Liver (tissue), 8 donors: ENCODE measurements at regions not wholly inside any gene's neighbourhood (a gene's known extent, or its start where the extent isn't known, plus 50 kb on each side); places are given as distances from the start of the nearest gene placed in this dataset.
A peak's percentile ranks its signal among the peaks of the same experiment; 100 is the strongest.

Experiments used
- DNase-seq: peaks from one replicate; pipeline ENCODE4 v3.0.0-alpha.2; 2017; ENCODE audit warnings: low spot score
- H3K27ac ChIP-seq, 2 donors: one replicate each; pipeline ENCODE4 v1.7.0; 2013; ENCODE audit warnings: inconsistent platforms in 2 of 2, low read length in 2 of 2, control low read depth in 1 of 2, low read depth in 1 of 2, mild to moderate bottlenecking in 1 of 2
- H3K27me3 ChIP-seq, 4 donors: one replicate each; pipeline versions ENCODE4 v1.6.1 to v1.7.0; 2013; ENCODE audit warnings: low read length in 3 of 4, inconsistent platforms in 1 of 4, mild to moderate bottlenecking in 1 of 4, moderate library complexity in 1 of 4; ENCODE audit not compliant: control insufficient read depth in 4 of 4, insufficient read depth in 4 of 4
- H3K36me3 ChIP-seq, 4 donors: one replicate each; pipeline versions ENCODE4 v1.6.1 to v1.7.0; 2013; ENCODE audit warnings: low read length in 3 of 4, mild to moderate bottlenecking in 3 of 4, low read depth in 1 of 4, moderate library complexity in 1 of 4; ENCODE audit not compliant: control insufficient read depth in 4 of 4, insufficient read depth in 3 of 4
- H3K4me1 ChIP-seq, 4 donors: one replicate each; pipeline versions ENCODE4 v1.6.1 to v1.7.0; 2013; ENCODE audit warnings: low read length in 3 of 4, mild to moderate bottlenecking in 3 of 4, moderate library complexity in 1 of 4; ENCODE audit not compliant: control insufficient read depth in 4 of 4, insufficient read depth in 4 of 4
- H3K4me3 ChIP-seq, 3 donors: one replicate each; pipeline versions ENCODE4 v1.6.1 to v1.7.0; 2013; ENCODE audit warnings: low read length in 3 of 3, control low read depth in 1 of 3, low read depth in 1 of 3, mild to moderate bottlenecking in 1 of 3
- H3K9ac ChIP-seq, 2 donors: one replicate each; pipeline ENCODE4 v1.7.0; 2013; ENCODE audit warnings: low read length in 2 of 2, mild to moderate bottlenecking in 2 of 2, moderate library complexity in 2 of 2, control low read depth in 1 of 2, low read depth in 1 of 2
- H3K9me3 ChIP-seq, 4 donors: one replicate each; pipeline versions ENCODE4 v1.6.1 to v1.7.0; 2013; ENCODE audit warnings: low read length in 3 of 4; ENCODE audit not compliant: control insufficient read depth in 4 of 4
- EGR1 ChIP-seq, 2 donors: IDR thresholded peaks; 2 replicates each; pipeline ENCODE4 v1.6.1; 2016 to 2018; ENCODE audit warnings: antibody characterized with exemption in 2 of 2, low read depth in 2 of 2
- FOXA1 ChIP-seq: IDR thresholded peaks from 2 replicates; pipeline ENCODE4 v1.6.1; 2016; ENCODE audit warnings: antibody characterized with exemption
- FOXA2 ChIP-seq: IDR thresholded peaks from 2 replicates; pipeline ENCODE4 v1.6.1; 2016; ENCODE audit warnings: antibody characterized with exemption
- GABPA ChIP-seq, 2 donors: IDR thresholded peaks in 1 of 2; conservative IDR thresholded peaks in 1 of 2; 2 replicates each; pipeline ENCODE4 v1.6.1; 2016; ENCODE audit warnings: antibody characterized with exemption in 2 of 2, mild to moderate bottlenecking in 1 of 2, moderate library complexity in 1 of 2
- HNF4A ChIP-seq, 2 donors: conservative IDR thresholded peaks; 2 replicates each; pipeline ENCODE4 v1.6.1; 2016; ENCODE audit warnings: antibody characterized with exemption in 2 of 2, mild to moderate bottlenecking in 2 of 2
- HNF4G ChIP-seq: IDR thresholded peaks from 2 replicates; pipeline ENCODE4 v1.6.1; 2016; ENCODE audit warnings: antibody characterized with exemption
- JUND ChIP-seq, 2 donors: IDR thresholded peaks; 2 replicates each; pipeline ENCODE4 v1.6.1; 2016; ENCODE audit warnings: antibody characterized with exemption in 2 of 2
- NR2F2 ChIP-seq: IDR thresholded peaks from 2 replicates; pipeline ENCODE4 v1.6.1; 2016; ENCODE audit warnings: antibody characterized with exemption
- RAD21 ChIP-seq, 2 donors: IDR thresholded peaks; 2 replicates each; pipeline ENCODE4 v1.6.1; 2016; ENCODE audit warnings: antibody characterized with exemption in 2 of 2, mild to moderate bottlenecking in 2 of 2
- RXRA ChIP-seq, 2 donors: IDR thresholded peaks; 2 replicates each; pipeline ENCODE4 v1.6.1; 2017 to 2018; ENCODE audit warnings: antibody characterized with exemption in 2 of 2, mild to moderate bottlenecking in 1 of 2
- SP1 ChIP-seq: IDR thresholded peaks from 2 replicates; pipeline ENCODE4 v1.6.1; 2018; ENCODE audit warnings: antibody characterized with exemption, mild to moderate bottlenecking
- TAF1 ChIP-seq: conservative IDR thresholded peaks from 2 replicates; pipeline ENCODE4 v1.6.1; 2016; ENCODE audit warnings: antibody characterized with exemption, mild to moderate bottlenecking
- YY1 ChIP-seq: IDR thresholded peaks from 2 replicates; pipeline ENCODE4 v1.6.1; 2016; ENCODE audit warnings: antibody characterized with exemption, mild to moderate bottlenecking
- WGBS: extraction: QIAGEN DNeasy Blood & Tissue Kit; methylation state at CpG from one replicate; pipeline ENCODE4 v1.1.7; 2013; 5-methylcytosine and 5-hydroxymethylcytosine counted together
- TF ChIP-seq, protein P1 (sequence below): fragments of 150-350 bp; IDR thresholded peaks from 2 replicates; pipeline ENCODE4 v1.5.1; 2017; ENCODE audit warnings: improper control_type of control experiment, low read depth, low read length; ENCODE audit not compliant: missing input control
- TF ChIP-seq, protein P2 (sequence below): IDR thresholded peaks from 2 replicates; pipeline ENCODE4 v1.6.1; 2016; ENCODE audit warnings: antibody characterized with exemption
- TF ChIP-seq, protein P3 (sequence below): IDR thresholded peaks from 2 replicates; pipeline ENCODE4 v1.6.1; 2016; ENCODE audit warnings: antibody characterized with exemption, mild to moderate bottlenecking
- TF ChIP-seq, protein P4 (sequence below): IDR thresholded peaks from 2 replicates; pipeline ENCODE4 v1.6.1; 2016; ENCODE audit warnings: antibody characterized with exemption
- donor health status: healthy.
- donor health status: healthy.
- donor health status: healthy.
- donor health status: healthy.
- donor health status: healthy.

DNA sequence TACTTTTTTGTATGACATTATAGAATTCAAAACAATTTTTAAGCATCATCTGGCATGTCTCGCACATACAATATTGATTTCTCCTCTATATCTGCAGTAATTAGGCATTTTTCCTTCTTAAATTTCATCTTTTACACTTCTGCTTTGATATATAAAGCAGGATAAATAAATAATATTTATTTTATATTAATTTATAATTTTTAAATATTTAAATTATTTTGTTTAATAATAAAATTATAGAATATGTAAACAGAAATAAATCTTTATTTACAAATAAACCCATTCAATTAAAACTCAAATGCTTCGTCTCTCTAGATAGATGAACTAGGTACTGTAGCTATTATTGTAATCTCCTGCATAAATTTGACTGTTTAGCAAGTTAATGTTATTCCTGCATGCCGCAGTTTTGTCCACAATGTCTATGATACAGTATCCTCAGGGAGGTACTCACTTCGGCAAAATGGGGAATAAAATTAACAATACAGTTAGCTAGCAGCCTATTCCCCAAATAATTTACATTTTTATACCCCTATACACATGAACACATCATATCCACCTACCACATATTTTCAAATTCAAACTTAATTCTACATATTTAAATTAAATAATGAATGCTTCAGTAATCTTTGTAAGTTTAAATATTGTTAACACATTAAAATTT, 473.6 kb upstream of the SLC10A2 start:
- no peak overlapping the region for H3K9ac ChIP-seq
- H3K36me3 ChIP-seq: no peaks in the 10 kb centered on the region
- TF ChIP-seq, protein P1, sequence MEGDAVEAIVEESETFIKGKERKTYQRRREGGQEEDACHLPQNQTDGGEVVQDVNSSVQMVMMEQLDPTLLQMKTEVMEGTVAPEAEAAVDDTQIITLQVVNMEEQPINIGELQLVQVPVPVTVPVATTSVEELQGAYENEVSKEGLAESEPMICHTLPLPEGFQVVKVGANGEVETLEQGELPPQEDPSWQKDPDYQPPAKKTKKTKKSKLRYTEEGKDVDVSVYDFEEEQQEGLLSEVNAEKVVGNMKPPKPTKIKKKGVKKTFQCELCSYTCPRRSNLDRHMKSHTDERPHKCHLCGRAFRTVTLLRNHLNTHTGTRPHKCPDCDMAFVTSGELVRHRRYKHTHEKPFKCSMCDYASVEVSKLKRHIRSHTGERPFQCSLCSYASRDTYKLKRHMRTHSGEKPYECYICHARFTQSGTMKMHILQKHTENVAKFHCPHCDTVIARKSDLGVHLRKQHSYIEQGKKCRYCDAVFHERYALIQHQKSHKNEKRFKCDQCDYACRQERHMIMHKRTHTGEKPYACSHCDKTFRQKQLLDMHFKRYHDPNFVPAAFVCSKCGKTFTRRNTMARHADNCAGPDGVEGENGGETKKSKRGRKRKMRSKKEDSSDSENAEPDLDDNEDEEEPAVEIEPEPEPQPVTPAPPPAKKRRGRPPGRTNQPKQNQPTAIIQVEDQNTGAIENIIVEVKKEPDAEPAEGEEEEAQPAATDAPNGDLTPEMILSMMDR: no peak
- TF ChIP-seq HNF4G: no peak
- TF ChIP-seq, protein P2, sequence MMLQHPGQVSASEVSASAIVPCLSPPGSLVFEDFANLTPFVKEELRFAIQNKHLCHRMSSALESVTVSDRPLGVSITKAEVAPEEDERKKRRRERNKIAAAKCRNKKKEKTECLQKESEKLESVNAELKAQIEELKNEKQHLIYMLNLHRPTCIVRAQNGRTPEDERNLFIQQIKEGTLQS: no peak
- no peak for TF ChIP-seq RAD21 (IDR thresholded peaks at IDR 0.05)
- TF ChIP-seq GABPA (IDR thresholded peaks at IDR 0.05 in 1 of 2, conservative IDR thresholded peaks at IDR 0.05 in 1 of 2): no peak
- no peak for TF ChIP-seq EGR1 (IDR thresholded peaks at IDR 0.05; ENCODE audit: low read depth in 2 of 2)
- TF ChIP-seq FOXA2: no peak
- no peak for TF ChIP-seq JUND (IDR thresholded peaks at IDR 0.05)
- TF ChIP-seq HNF4A (conservative IDR thresholded peaks at IDR 0.05): no peak
- H3K27me3 ChIP-seq: no peaks in the 10 kb centered on the region
- H3K4me1 ChIP-seq: no peaks in the 10 kb centered on the region
- H3K27ac ChIP-seq: no peak overlapping the region
- no peak overlapping the region for H3K4me3 ChIP-seq
- DNase-seq: no peak
- no peaks in the 10 kb centered on the region for H3K9me3 ChIP-seq
- WGBS: 92% methylated on average over 4 of the region's 4 CpGs

DNA sequence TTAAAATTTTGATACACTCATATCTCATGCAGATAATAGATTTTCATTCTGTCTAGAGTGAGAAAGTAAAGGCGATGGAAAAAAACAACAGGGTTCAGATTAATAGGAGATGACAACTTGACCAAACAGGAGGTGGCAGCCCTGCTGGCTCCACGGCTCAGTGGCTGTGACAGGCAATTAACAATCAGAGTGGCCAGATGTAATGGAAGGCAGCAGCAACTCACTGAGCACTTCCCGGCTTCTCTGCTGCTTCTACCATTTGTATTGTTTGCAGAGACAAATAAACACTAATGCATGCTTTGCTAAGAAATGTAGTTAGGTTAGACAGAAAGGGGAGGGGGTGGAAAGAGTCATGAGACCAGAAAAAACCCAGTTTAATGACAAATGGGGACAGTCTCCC, 473.0 kb upstream of the SLC10A2 start:
- no peaks in the 10 kb centered on the region for H3K4me1 ChIP-seq
- DNase-seq: no peak

DNA sequence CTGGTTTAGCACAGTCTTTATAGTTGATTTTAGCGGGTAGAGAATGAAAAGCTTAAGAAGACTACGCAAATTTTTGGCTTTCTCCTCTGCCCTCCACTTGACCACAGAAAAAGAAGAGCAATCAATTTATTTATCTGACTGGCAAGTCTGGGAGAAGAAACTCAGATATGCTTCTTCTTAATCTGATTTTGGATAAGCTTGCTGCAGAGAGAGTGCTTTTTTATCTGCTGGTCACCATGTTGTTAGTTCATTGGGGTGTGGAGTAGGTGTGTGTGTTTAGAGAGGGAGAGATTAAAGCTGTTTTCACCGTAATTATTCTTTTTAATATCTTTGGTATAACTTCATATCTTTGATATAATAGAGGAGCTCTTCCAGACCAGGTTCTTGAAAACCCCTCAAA, 471.4 kb upstream of the SLC10A2 start:
- Histone ChIP-seq H3K27ac (no peak overlapping the region), H3K9ac (no peak overlapping the region), H3K36me3 (no peaks in the 10 kb centered on the region), H3K27me3 (no peaks in the 10 kb centered on the region), H3K4me1 (no peaks in the 10 kb centered on the region), H3K4me3 (no peak overlapping the region), H3K9me3 (no peaks in the 10 kb centered on the region)
- DNase-seq: no peak
- WGBS: 90% methylated on average over 3 of the region's 3 CpGs
- TF ChIP-seq, protein P3, sequence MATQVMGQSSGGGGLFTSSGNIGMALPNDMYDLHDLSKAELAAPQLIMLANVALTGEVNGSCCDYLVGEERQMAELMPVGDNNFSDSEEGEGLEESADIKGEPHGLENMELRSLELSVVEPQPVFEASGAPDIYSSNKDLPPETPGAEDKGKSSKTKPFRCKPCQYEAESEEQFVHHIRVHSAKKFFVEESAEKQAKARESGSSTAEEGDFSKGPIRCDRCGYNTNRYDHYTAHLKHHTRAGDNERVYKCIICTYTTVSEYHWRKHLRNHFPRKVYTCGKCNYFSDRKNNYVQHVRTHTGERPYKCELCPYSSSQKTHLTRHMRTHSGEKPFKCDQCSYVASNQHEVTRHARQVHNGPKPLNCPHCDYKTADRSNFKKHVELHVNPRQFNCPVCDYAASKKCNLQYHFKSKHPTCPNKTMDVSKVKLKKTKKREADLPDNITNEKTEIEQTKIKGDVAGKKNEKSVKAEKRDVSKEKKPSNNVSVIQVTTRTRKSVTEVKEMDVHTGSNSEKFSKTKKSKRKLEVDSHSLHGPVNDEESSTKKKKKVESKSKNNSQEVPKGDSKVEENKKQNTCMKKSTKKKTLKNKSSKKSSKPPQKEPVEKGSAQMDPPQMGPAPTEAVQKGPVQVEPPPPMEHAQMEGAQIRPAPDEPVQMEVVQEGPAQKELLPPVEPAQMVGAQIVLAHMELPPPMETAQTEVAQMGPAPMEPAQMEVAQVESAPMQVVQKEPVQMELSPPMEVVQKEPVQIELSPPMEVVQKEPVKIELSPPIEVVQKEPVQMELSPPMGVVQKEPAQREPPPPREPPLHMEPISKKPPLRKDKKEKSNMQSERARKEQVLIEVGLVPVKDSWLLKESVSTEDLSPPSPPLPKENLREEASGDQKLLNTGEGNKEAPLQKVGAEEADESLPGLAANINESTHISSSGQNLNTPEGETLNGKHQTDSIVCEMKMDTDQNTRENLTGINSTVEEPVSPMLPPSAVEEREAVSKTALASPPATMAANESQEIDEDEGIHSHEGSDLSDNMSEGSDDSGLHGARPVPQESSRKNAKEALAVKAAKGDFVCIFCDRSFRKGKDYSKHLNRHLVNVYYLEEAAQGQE: no peak
- no peak for TF ChIP-seq HNF4A (conservative IDR thresholded peaks at IDR 0.05)
- TF ChIP-seq RAD21 (IDR thresholded peaks at IDR 0.05): no peak
- TF ChIP-seq, protein P2: no peak
- no peak for TF ChIP-seq EGR1 (IDR thresholded peaks at IDR 0.05; ENCODE audit: low read depth in 2 of 2)
- TF ChIP-seq FOXA2: no peak
- no peak for TF ChIP-seq YY1
- TF ChIP-seq, protein P4, sequence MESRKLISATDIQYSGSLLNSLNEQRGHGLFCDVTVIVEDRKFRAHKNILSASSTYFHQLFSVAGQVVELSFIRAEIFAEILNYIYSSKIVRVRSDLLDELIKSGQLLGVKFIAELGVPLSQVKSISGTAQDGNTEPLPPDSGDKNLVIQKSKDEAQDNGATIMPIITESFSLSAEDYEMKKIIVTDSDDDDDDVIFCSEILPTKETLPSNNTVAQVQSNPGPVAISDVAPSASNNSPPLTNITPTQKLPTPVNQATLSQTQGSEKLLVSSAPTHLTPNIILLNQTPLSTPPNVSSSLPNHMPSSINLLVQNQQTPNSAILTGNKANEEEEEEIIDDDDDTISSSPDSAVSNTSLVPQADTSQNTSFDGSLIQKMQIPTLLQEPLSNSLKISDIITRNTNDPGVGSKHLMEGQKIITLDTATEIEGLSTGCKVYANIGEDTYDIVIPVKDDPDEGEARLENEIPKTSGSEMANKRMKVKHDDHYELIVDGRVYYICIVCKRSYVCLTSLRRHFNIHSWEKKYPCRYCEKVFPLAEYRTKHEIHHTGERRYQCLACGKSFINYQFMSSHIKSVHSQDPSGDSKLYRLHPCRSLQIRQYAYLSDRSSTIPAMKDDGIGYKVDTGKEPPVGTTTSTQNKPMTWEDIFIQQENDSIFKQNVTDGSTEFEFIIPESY: no peak
- no peak for TF ChIP-seq FOXA1
- TF ChIP-seq, protein P1: no peak
- no peak for TF ChIP-seq NR2F2
- no peak for TF ChIP-seq TAF1
- no peak for TF ChIP-seq SP1
- TF ChIP-seq RXRA (IDR thresholded peaks at IDR 0.05): no peak
- TF ChIP-seq HNF4G: no peak
- no peak for TF ChIP-seq JUND (IDR thresholded peaks at IDR 0.05)

More for the DNA sequence above, 473.0 kb upstream of the SLC10A2 start:
- no peaks in the 10 kb centered on the region for H3K27me3 ChIP-seq
- no peaks in the 10 kb centered on the region for H3K9me3 ChIP-seq
- no peaks in the 10 kb centered on the region for H3K36me3 ChIP-seq
- H3K9ac ChIP-seq: no peak overlapping the region
- WGBS: 40% methylated on average over 3 of the region's 3 CpGs
- no peak overlapping the region for H3K4me3 ChIP-seq
- TF ChIP-seq RAD21 (IDR thresholded peaks at IDR 0.05) (peak in 1 of 2 donors; percentile 20), TAF1 (no peak)
- H3K27ac ChIP-seq: no peak overlapping the region
